Endothelial cell of umbilical vein (primary cell): ENCODE measurements at regions not wholly inside any gene's neighbourhood (a gene's known extent, or its start where the extent isn't known, plus 50 kb on each side); places are given as distances from the start of the nearest gene placed in this dataset.

Source experiments
- JUN ChIP-seq: IDR thresholded peaks from 2 replicates; pipeline ENCODE4 v1.6.1; 2011; ENCODE audit warnings: borderline replicate concordance, low read depth; ENCODE audit not compliant: insufficient read length, insufficient read depth
- MYC ChIP-seq: IDR thresholded peaks from one replicate; pipeline ENCODE4 v1.6.1; 2011; ENCODE audit warnings: mild to moderate bottlenecking, low read depth, low read length
- POLR2A ChIP-seq: IDR thresholded peaks from 2 replicates; pipeline ENCODE4 v1.6.1; 2012; ENCODE audit warnings: low read depth, mild to moderate bottlenecking, control low read depth, low read length
- TF ChIP-seq, protein P1 (sequence below), 2 donors: IDR thresholded peaks; 1 replicate in 1 of 2; 2 replicates in 1 of 2; pipeline ENCODE4 v1.5.1; 2011; ENCODE audit warnings: low read length in 2 of 2, mild to moderate bottlenecking in 2 of 2, moderate library complexity in 2 of 2, control low read depth in 1 of 2, inconsistent platforms in 1 of 2, low read depth in 1 of 2; ENCODE audit not compliant: insufficient read depth in 1 of 2; ENCODE audit errors: extremely low read depth in 1 of 2

DNA sequence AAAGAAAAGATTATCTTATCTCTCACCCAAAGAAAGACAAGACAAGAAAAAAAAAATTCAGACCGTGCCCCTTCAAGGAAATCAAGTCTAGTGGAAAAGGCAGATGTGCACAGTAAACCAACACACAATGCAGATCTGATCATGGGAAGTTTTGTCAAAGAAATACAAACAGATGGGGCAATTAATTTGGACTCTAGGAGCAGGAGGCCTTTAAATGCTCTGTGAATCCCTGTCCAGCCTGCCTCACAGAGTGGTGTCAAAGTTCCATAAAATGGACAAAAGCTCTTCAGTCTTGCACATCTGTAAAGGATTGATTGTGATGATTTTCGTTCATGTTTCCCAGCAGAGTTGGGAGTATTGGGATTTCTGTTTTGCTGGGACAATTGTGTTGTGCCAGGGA lies 53.1 kb upstream of the TGM3 start:
- no peak for TF ChIP-seq POLR2A
- TF ChIP-seq, protein P1, sequence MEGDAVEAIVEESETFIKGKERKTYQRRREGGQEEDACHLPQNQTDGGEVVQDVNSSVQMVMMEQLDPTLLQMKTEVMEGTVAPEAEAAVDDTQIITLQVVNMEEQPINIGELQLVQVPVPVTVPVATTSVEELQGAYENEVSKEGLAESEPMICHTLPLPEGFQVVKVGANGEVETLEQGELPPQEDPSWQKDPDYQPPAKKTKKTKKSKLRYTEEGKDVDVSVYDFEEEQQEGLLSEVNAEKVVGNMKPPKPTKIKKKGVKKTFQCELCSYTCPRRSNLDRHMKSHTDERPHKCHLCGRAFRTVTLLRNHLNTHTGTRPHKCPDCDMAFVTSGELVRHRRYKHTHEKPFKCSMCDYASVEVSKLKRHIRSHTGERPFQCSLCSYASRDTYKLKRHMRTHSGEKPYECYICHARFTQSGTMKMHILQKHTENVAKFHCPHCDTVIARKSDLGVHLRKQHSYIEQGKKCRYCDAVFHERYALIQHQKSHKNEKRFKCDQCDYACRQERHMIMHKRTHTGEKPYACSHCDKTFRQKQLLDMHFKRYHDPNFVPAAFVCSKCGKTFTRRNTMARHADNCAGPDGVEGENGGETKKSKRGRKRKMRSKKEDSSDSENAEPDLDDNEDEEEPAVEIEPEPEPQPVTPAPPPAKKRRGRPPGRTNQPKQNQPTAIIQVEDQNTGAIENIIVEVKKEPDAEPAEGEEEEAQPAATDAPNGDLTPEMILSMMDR (IDR thresholded peaks at IDR 0.05; ENCODE audit: extremely low read depth in 1 of 2, insufficient read depth in 1 of 2, low read depth in 1 of 2, low read length in 2 of 2): no peak
- TF ChIP-seq JUN: no peak
- TF ChIP-seq MYC: no peak
